Ishikawa (cell line): ENCODE measurements at regions not wholly inside any gene's neighbourhood (a gene's known extent, or its start where the extent isn't known, plus 50 kb on each side); places are given as distances from the start of the nearest gene placed in this dataset.

Experiments
- CEBPB ChIP-seq: IDR thresholded peaks from 2 replicates; pipeline ENCODE4 v1.6.1; 2012
- CREB1 ChIP-seq: IDR thresholded peaks from 2 replicates; pipeline ENCODE4 v1.6.1; 2012; ENCODE audit warnings: low read depth
- EGR1 ChIP-seq: IDR thresholded peaks from 2 replicates; pipeline ENCODE4 v1.6.1; 2012
- EP300 ChIP-seq: IDR thresholded peaks from 2 replicates; pipeline ENCODE4 v1.6.1; 2012; ENCODE audit warnings: borderline replicate concordance
- FOXM1 ChIP-seq: IDR thresholded peaks from 2 replicates; pipeline ENCODE4 v1.6.1; 2012; ENCODE audit warnings: low read depth, borderline replicate concordance
- MAX ChIP-seq: IDR thresholded peaks from 2 replicates; pipeline ENCODE4 v1.6.1; 2012
- NFIC ChIP-seq: IDR thresholded peaks from 2 replicates; pipeline ENCODE4 v1.6.1; 2012
- RAD21 ChIP-seq: IDR thresholded peaks from 2 replicates; pipeline ENCODE4 v1.6.1; 2012; ENCODE audit warnings: low read depth
- REST ChIP-seq: IDR thresholded peaks from 2 replicates; pipeline ENCODE4 v1.6.1; 2012; ENCODE audit warnings: low read depth, mild to moderate bottlenecking
- TAF1 ChIP-seq: IDR thresholded peaks from 2 replicates; pipeline ENCODE4 v1.6.1; 2012; ENCODE audit warnings: low read depth, mild to moderate bottlenecking
- TCF12 ChIP-seq: IDR thresholded peaks from 2 replicates; pipeline ENCODE4 v1.6.1; 2012; ENCODE audit warnings: low read depth
- TEAD4 ChIP-seq: IDR thresholded peaks from 2 replicates; pipeline ENCODE4 v1.6.1; 2012
- USF1 ChIP-seq: IDR thresholded peaks from 2 replicates; pipeline ENCODE4 v1.6.1; 2012
- YY1 ChIP-seq: IDR thresholded peaks from 2 replicates; pipeline ENCODE4 v1.6.1; 2012; ENCODE audit warnings: low read depth
- ZBTB7A ChIP-seq: IDR thresholded peaks from 2 replicates; pipeline ENCODE4 v1.6.1; 2012; ENCODE audit warnings: low read depth

DNA sequence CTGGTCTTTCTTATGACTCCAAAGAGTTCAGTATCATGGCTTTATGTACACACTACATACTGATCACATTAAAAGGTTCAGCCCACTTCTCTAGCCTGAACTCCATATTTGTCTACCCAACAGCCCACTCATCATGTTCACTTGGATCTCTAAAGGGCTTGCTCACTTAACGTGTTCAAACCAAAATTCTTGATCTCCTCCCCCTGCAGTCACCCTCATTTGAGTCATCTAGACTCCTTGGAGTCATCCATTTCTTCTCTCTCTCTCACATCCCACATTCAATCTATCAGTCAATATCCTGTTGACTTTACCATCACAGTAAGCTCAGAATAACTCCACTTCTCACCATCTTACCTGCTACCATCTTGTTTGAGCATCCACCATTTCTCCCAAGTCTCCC, 148.4 kb upstream of the ARID2 start:
- TF ChIP-seq CREB1 (no peak), EGR1 (no peak), TCF12 (no peak), NFIC (no peak), RAD21 (no peak), EP300 (no peak)

DNA sequence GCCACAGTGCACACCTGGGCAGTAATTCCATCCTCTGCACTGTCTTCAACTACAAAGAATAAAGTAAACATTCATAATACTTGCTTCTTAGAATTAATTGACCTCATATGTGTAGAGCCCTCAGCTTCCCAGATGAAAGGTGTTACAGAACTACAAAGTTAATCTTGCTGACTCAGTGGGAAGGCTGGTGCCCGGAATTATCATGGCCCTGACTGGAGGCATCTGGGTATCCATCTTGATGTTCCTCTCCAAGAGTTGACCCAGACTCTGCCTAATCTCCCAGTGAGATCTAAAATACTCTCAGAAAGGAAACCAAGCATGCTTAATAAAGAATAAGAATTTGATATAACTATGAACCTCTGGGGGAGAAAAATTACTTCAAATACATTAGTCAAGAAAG, 147.0 kb upstream of the ARID2 start:
- TF ChIP-seq EP300 (no peak), ZBTB7A (no peak), TAF1 (no peak), TEAD4 (no peak), RAD21 (no peak), FOXM1 (no peak), CREB1 (no peak), EGR1 (no peak), CEBPB (no peak), MAX (no peak), TCF12 (no peak), REST (no peak), USF1 (no peak), NFIC (no peak), YY1 (no peak)

DNA sequence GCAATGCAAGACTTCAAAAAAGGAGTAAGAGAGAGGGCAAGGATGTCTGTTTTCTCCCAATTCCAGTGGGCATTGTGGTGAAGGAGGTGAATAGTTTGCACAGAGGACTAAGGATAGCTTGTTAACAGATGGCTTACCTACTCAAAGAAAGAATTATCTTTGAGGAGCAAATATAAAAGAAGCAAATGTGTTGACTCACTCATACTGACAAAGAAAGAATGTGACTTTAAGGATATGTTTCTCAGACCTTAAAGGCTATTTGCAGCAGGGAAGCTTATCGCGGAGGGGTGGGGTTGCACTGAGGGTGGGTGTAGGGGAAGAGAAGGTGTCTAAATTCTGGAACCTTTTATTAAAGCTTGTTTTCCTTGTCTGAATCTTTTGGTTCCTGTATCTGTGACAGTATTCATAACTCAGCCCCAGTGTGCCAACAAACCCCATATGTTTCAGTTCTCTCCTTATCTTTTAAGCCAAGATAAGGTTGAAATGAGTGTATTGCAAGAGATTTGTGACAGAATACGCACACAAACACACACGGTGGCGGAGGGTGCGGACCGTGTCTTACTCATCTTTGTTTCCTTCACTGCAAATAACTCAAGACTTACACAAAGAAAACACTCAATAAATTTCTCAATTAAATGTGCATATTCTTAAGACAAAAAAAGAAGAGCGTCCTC, 146.4 kb upstream of the ARID2 start:
- no peak for TF ChIP-seq TEAD4
- TF ChIP-seq EP300: no peak
- no peak for TF ChIP-seq MAX
- TF ChIP-seq EGR1: no peak
- TF ChIP-seq CEBPB: no peak
- TF ChIP-seq TAF1: no peak
- TF ChIP-seq YY1: no peak
- TF ChIP-seq FOXM1: no peak
- TF ChIP-seq TCF12: no peak
- no peak for TF ChIP-seq NFIC

DNA sequence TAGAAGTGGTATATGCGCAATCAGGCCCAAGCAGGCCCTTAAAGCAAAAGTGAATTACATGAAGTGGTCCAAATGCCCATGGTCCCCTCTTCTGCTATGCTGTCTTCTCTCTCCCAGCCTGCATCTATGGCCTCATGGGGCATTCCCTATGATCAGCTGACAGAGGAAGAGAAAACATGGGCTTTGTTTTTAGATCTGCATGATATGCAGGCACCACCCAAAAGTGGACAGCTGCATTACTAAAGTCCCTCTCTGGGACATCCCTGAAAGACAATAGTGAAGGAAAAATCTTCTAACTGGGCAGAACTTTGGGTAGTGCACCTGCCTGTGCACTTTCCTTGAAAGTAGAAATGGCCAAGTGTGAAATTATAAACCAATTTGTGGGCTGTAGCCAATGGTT, 145.2 kb upstream of the ARID2 start:
- TF ChIP-seq CREB1 (no peak), USF1 (no peak), MAX (no peak), EP300 (no peak), CEBPB (no peak), NFIC (no peak), FOXM1 (no peak), REST (no peak), TEAD4 (no peak), YY1 (no peak), TCF12 (no peak), RAD21 (no peak), TAF1 (no peak)

GRCh38 chr12:45585522-45586230, 143.8 kb upstream of the ARID2 start:
- TF ChIP-seq EGR1 (no peak), TAF1 (no peak), NFIC (no peak), CEBPB (no peak), TCF12 (no peak)

DNA sequence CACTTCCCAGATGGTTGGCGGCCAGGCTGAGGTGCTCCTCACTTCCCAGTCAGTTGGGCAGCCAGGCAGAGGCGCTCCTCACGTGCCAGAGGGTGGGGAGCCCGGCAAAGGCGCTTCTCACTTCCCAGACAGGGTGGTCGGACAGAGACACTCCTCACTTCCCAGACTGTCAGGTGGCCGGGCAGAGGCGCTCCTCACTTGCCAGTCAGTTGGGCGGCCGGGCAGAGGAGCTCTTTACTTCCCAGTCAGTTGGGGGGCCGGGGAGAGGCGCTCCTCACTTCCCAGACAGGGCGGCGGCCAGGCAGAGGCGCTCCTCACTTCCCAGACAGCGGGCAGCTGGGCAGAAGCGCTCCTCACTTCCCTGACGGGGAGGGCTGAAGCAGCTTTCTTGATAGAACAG, 143.0 kb upstream of the ARID2 start:
- TF ChIP-seq REST: no peak
- TF ChIP-seq FOXM1: no peak
- no peak for TF ChIP-seq YY1
- TF ChIP-seq USF1: no peak
- TF ChIP-seq TCF12: no peak
- TF ChIP-seq TEAD4: no peak
- TF ChIP-seq TAF1: no peak
- TF ChIP-seq EGR1: no peak
- TF ChIP-seq ZBTB7A: no peak
- no peak for TF ChIP-seq CREB1
- TF ChIP-seq CEBPB: no peak
